Chondrocyte (in vitro differentiated cells): ENCODE measurements at regions not wholly inside any gene's neighbourhood (a gene's known extent, or its start where the extent isn't known, plus 50 kb on each side); places are given as distances from the start of the nearest gene placed in this dataset.

ENCODE experiments used
- DNase-seq: peaks from one replicate; pipeline ENCODE4 v3.0.0; 2021; ENCODE audit warnings: mixed read lengths, low spot score
- H3K27ac Mint-ChIP-seq: one replicate; pipeline ENCODE4 v1.8.0; 2021; ENCODE audit warnings: mild to moderate bottlenecking, moderate library complexity, mixed read lengths; ENCODE audit not compliant: unreplicated experiment
- H3K27me3 Mint-ChIP-seq: 2 replicates; pipeline ENCODE4 v1.8.0; 2021; ENCODE audit warnings: low read depth, mixed read lengths
- H3K36me3 Mint-ChIP-seq: 2 replicates; pipeline ENCODE4 v1.8.0; 2021; ENCODE audit warnings: low read depth, mixed read lengths
- H3K4me1 Mint-ChIP-seq: 2 replicates; pipeline ENCODE4 v1.8.0; 2021; ENCODE audit warnings: low read depth, mild to moderate bottlenecking, mixed read lengths
- H3K4me3 Mint-ChIP-seq: one replicate; pipeline ENCODE4 v1.8.0; 2021; ENCODE audit warnings: mild to moderate bottlenecking, moderate library complexity, mixed read lengths; ENCODE audit not compliant: unreplicated experiment
- H3K9me3 Mint-ChIP-seq: 2 replicates; pipeline ENCODE4 v1.8.0; 2021; ENCODE audit warnings: low read depth, mixed read lengths
- TF ChIP-seq, protein P1 (sequence below): fragments of 200-600 bp; sonication (generic); IDR thresholded peaks from 2 replicates; pipeline ENCODE4 v1.5.0; 2021; ENCODE audit warnings: antibody characterized with exemption, mild to moderate bottlenecking, moderate library complexity

DNA sequence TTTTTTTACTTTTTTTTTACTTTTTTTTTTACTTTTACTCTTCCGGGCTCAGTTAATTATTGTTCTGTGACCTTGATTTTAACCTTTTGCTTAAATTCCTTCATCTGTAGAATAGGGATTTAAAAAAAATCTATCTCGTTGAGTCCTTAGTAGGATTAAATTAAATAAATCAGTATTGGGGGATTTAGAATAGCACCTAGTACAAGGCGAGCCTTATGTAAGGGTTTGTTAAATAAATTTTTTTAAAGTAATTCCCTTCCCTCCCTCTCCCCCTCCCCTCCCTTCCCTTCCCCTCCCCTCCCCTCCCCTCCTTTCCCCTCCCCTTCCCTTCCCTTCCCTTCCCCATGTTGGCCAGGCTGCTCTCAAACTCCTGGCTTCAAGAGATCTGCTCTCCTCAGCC is 287.2 kb upstream of the KCNH8 start:
- no peak for DNase-seq
- Mint-ChIP-seq H3K36me3 (no peaks in the 10 kb centered on the region), H3K9me3 (no peaks in the 10 kb centered on the region), H3K27me3 (no peaks in the 10 kb centered on the region), H3K4me3 (no peak overlapping the region), H3K27ac (no peak overlapping the region), H3K4me1 (no peaks in the 10 kb centered on the region)
- TF ChIP-seq, protein P1, sequence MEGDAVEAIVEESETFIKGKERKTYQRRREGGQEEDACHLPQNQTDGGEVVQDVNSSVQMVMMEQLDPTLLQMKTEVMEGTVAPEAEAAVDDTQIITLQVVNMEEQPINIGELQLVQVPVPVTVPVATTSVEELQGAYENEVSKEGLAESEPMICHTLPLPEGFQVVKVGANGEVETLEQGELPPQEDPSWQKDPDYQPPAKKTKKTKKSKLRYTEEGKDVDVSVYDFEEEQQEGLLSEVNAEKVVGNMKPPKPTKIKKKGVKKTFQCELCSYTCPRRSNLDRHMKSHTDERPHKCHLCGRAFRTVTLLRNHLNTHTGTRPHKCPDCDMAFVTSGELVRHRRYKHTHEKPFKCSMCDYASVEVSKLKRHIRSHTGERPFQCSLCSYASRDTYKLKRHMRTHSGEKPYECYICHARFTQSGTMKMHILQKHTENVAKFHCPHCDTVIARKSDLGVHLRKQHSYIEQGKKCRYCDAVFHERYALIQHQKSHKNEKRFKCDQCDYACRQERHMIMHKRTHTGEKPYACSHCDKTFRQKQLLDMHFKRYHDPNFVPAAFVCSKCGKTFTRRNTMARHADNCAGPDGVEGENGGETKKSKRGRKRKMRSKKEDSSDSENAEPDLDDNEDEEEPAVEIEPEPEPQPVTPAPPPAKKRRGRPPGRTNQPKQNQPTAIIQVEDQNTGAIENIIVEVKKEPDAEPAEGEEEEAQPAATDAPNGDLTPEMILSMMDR = no peak

DNA sequence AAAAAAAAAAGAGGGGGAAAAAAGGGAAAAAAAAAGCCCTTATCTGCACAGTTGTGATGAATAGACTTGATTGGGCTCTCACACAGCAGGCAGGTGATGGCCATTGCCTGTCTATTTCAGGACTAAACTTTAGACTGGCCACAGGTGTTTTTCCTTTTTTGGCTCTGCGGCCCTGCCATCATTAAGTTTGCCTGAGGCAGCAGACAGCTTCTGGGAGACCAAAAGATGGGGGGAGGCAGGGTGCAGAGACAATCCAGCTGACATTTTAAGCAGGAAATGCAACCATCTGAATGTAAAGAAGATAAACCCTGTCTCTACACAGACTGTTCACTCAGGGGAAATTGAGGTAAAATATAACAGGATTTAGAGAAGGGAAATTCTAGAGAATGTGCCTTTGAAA is 295.0 kb upstream of the KCNH8 start:
- no peak for DNase-seq
- TF ChIP-seq, protein P1 = no peak
- Mint-ChIP-seq H3K27ac (no peak overlapping the region), H3K4me3 (no peak overlapping the region), H3K36me3 (no peaks in the 10 kb centered on the region), H3K9me3 (no peaks in the 10 kb centered on the region), H3K27me3 (peaks cover 4% of the 10 kb centered on the region), H3K4me1 (no peaks in the 10 kb centered on the region)

DNA sequence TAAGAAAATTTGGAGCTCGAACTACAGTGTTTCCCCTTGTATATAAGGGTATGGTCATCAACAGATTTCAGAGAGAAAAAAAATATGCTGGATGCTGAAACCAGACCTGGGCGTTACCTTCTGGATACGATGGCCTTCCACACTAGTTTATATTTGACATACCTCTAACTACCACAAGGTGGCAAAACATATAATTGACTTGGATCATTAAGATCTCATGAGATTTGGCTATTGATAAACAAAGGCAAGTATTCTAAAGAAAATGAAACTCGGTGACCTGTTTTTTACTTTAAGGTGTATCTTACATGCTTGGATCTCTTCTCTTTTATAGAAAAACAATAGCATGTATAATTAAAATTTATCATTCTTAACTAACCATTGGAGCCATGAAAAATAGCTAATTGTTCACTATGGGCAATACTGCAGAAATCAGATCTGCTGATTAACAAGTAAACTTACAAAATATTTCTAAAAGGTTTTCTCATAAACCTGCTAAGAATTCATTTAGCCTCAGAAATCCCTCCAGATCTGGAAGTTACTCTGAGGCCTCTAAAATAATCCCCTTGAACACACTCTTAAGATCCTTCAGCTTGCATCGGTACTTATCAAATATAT is 300.6 kb upstream of the KCNH8 start:
- Mint-ChIP-seq H3K4me1 (no peaks in the 10 kb centered on the region), H3K36me3 (no peaks in the 10 kb centered on the region), H3K27ac (no peak overlapping the region), H3K27me3 (peaks cover 15% of the 10 kb centered on the region), H3K4me3 (no peak overlapping the region), H3K9me3 (no peaks in the 10 kb centered on the region)
- TF ChIP-seq, protein P1 = peak; percentile 70
- no peak for DNase-seq

DNA sequence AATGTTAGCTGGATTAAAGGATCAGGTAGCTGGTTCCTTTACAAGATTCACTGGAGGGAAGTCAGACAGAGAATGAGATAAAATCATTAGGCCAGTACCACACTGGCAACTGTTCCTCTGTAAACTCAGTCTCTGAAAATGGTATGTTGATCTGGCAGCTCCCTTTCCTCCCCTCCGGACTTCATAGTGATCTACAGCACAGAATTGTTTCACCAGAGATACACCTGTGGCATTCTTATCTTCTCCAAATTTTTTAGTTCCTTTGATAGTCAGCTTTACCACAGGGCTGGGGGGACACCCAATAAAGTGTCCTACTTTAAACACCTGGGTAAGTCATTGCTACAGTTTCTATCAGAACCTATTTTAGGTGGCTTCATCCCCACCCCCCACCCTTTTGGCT is 304.3 kb upstream of the KCNH8 start:
- Mint-ChIP-seq H3K4me3 (no peak overlapping the region), H3K36me3 (no peaks in the 10 kb centered on the region), H3K27ac (no peak overlapping the region), H3K4me1 (peaks cover 5% of the 10 kb centered on the region), H3K27me3 (peaks cover 15% of the 10 kb centered on the region), H3K9me3 (no peaks in the 10 kb centered on the region)
- TF ChIP-seq, protein P1 = no peak
- no peak for DNase-seq

DNA sequence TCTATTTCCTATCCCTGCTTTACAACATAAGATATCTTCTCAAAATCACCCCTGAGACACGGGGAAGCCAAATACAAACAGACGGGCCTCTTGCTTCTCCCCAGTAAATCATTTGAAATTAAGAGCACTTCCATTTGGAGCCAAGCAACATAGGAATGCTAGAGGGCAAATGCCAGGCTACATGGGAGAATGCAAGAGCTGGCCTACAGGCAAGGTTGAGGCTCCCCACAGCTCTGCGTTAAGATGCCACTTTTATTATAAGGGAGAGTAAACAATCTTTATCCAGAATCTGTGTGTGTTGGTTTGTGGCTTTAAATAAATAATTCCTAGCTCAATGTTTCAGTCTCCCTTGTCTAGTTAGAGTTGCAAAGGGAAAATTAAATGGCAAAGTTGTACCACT is 305.1 kb upstream of the KCNH8 start:
- Mint-ChIP-seq H3K27ac (no peak overlapping the region), H3K4me1 (peaks cover 5% of the 10 kb centered on the region)

More for the DNA sequence above, 305.1 kb upstream of the KCNH8 start:
- no peak for DNase-seq
- TF ChIP-seq, protein P1 = no peak
- Mint-ChIP-seq H3K36me3 (no peaks in the 10 kb centered on the region), H3K4me3 (no peak overlapping the region), H3K9me3 (no peaks in the 10 kb centered on the region), H3K27me3 (peaks cover 18% of the 10 kb centered on the region)
